Mucosa of gallbladder (tissue), 1 donor: ENCODE measurements at regions not wholly inside any gene's neighbourhood (a gene's known extent, or its start where the extent isn't known, plus 50 kb on each side); places are given as distances from the start of the nearest gene placed in this dataset.

Experiments
- DNase-seq: peaks from one replicate; pipeline ENCODE4 v3.0.0-alpha.2; 2020; ENCODE audit warnings: low spot score
- donor health status: DM: no; HTN: no; CAD: no.

DNA sequence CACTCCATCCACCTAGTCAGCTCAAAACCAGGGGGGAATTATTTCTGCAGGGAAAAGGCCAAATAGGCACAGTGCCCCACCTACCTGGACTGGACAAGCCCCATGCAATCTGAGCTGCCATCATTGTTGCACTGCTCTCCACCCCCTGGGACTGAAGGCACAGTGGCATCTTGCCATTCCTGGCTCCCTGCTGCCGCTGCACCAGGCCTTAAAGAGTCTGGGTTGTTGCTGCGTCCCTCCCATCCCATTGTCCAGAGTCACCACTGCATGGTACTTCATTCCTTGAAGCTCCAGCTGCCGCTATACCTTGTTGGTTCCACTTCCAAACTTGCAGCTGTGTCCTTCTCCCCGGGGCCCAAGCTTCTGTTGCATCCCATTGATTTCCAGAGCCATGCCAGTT, 629.7 kb downstream of the STIM2 start:
- DNase-seq: no peak

DNA sequence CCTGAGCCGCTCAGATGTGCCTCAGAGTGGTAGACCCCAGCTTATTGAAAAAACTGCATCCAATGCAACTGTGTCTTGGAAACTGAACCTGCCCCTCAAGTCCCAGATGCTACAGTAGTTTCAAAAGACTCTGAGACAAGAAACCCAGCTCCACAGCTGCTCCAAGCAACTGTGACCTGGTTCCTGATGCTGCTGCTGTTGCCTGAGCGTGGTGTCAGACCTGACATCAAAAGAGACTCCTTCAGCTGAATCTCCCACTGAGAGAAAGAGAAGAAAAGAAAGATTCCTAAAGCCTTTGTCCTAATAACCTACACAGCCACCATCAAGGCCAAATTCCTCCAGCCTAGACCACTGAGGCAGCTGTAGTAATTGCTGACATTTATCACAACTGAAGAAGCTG, 630.1 kb downstream of the STIM2 start:
- no peak for DNase-seq

DNA sequence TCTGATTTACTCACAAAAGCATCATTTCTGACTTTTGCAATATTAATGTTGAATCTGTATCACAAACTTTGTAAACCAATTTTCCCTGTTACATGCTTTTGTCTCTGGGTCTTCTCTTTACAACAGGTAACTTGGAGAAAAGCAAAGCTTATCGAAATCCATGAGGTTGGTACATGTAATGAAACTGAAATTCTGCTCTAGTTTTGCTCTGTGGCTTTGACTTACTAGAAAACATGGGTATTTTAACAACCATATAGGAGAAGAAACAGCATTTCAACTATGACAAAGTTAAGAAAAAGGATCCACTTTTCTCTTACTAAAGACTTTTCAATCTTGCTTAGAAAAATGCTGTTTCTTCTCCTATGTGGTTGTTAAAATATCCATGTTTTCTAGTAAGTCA, 645.8 kb downstream of the STIM2 start:
- DNase-seq: no peak

DNA sequence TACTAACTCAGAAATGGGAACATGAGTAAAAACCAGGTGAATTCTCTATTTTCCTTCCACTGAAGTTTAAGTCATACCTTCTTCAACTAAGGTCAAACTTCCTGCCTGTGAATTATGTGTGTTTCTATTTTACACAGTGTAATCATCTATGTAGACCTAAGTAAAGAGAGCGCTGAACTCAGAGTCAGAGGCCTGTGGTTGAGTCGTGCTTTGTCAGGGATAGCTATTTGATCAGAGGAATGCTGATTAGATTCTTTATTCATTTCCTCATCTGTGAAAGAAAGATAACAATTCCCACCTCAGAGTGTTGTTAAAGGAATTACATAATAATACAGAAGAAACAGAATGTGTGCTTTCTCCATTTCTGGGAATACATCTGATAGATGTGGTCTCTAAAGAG, 654.1 kb downstream of the STIM2 start:
- DNase-seq: no peak

DNA sequence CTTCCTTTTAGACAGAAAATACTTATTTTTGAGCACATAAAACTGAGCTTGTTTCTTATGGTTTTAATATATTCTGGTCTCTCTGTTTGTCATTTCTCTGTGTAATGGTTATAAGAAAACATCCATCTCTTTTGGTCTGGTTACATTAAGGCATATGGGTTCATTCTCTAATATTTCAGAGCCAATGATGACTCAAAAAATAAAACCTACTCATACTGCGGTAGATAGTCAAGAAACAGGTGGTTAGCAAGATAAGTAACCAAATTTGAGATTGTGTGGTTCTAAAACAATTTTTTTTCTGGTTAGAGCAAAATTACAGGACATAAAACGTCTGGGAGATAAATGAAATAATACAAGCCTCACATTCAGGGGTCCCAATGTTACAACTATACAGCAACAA, 654.5 kb downstream of the STIM2 start:
- DNase-seq: no peak

DNA sequence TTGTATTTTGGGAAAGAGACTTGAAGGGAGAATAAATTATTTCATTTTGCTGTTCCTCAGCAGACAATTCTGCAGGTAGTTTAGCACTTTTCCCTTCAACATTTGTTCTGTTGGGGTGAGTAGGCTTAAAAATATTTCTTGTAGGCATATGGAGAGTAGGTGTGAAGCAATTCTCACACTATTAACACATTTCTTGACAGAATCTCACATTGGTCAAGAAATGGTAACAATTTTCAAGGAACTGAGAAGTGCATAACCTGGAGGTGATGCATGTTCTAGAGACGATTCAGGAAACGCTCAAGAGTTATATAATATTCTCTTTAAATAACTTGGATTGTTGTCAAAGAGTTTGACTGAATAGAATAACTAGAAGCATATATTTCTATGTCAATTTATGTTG, 658.2 kb downstream of the STIM2 start:
- DNase-seq: no peak

DNA sequence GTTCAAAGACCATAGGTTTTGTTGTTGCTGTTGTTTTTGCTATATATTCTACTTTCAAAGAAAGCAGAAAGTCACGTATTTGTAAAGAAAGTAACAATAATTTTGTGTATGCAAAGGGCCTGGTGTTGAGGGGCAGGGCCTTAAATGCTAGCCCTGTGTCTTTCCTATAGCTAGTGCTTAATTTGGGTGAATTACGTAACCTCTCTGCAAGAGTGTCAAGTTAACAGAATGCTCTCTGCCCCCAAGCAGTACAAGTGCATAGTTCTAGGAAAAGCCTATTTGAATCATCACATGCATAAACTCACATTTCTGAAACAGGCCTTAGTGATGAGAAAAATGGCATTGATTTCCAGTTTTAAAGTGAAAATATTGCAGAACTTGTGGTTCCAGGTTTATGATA, 663.6 kb downstream of the STIM2 start:
- DNase-seq: no peak

DNA sequence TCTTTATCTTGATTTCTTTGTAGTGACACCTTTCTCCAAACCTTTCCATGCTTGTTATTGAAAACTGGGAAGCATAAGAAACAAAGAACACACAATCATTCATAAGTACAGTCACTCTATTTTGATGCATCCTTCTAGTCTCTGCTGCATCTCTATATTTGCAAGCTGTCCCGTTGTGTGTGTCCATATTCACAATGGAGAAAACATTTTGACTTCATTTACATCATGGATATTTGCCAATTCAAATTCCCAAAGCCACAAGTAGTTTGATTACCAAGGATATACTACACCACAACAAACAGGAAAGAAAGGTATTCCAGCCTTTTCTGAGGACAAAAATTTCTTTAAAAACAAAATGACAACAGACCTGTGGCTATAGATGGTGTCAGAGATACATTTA, 673.8 kb downstream of the STIM2 start:
- DNase-seq: no peak

DNA sequence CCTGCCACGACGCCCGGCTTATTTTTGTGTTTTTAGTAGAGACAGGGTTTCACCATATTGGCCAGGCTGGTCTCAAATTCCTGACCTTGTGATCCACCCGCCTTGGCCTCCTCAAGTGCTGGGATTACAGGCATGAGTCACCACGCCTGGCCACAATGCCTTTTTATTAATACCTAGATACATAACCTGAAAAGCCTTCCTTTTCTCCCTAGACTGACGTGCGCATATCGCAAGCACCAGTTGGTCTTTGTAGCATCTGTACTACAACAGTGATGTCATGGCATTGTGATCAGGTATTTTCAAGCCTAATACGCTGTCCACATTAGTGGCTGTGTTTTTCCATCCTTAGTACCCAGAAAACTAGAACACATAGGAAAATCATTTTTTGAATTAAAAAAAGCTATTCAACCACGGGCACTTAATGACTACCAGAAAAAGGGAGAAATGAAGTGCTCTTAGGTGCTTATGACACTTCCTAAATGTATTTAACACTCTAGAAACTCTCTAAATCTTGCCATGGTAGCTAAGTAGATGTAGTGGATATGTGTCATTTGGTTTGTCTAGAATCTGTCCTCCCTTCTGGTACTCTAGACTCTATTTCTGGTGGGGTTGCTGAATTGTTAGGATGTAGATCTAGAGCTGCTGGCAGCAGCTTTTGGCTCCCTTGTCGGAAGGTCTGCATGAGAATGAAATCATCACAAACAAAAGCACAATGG, 707.8 kb downstream of the STIM2 start:
- DNase-seq: no peak

DNA sequence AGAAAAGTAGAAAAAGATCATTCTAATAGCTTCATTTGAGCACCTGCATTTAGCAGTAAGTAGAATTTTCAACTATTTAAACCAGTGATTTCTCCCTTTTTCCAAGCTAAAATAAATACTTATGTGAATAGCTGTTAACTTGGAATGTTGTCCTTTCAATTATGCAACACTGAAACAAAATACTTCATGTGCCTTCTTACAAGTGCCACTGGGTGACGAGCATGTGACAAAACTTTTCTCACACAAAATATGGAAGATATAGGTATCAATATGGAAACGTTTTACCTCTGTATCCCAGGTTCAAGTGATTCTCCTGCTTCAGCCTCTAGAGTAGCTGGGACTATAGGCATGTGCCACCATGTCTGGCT, 708.3 kb downstream of the STIM2 start:
- DNase-seq: no peak

DNA sequence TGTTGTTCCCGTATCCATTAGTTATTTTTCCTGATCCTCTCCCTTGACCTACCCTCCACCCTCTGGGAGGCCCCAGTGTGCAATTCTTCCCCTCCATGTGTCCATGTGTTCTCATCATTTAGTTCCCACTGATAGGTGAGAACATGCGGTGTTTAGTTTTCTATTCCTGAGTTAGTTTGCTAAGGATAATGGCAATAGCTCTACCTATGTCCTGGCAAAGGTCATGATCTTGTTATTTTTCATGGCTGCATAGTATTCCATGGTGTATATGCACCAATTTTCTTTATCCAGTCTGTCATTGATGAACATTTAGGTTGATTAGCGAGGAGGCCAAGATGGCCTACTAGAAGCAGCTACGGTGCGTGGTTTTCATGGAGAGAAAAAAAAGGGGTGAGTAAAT, 714.1 kb downstream of the STIM2 start:
- no peak for DNase-seq

DNA sequence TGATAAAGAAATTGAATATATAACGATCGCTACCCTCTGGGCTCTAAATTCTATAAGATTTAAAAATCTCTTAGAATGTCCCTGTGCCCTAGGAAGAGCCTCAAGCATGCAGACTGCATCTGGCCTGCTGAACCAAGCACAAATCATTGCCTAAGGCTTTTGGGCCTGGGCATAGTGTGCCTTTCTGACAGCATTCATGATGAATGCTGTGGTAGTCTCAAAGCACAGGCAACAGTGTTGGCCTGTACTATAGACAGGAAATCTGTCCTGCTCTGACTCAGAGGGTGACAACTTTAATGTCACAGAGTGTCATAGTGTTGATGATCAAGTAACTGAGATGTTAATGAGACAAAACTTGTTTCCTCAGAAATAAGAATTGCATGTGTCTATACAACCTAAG, 717.3 kb downstream of the STIM2 start:
- no peak for DNase-seq

DNA sequence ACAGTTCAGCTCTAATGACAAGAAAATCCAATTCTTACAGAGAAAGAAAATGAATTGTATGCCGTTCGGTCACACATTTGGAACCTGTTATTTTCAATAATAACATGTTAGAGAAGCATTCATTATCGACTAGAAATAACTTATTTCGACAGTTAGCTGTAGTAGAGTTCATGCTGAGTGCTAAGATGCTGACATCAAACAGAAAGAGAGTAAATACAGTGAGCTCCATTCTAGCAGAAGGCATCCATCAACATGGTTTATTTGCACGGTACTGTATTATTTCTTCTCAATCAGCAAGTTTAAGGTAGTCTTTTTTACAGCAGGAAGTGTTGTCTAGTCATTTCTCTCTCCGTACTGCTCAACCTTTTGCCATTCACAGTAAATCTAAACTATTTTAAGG, 732.1 kb downstream of the STIM2 start:
- DNase-seq: no peak

DNA sequence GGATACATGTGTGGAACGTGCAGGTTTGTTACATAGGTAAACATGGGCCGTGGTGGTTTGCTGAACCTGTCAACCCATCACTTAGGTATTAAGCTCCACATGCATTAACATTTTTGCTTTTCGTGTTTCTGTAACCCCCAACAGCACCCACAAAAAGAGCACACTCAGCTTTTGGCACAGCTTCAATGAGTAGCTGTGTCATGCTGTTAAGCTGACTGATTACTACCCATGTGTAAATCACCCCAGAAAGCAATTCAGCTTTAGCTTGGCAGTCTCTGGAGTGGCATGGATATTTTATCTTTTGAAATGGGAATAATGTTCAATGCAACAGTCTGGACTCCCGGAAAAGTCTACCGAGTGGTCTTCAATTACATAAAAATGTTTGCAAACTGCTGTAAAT, 734.3 kb downstream of the STIM2 start:
- DNase-seq: no peak

DNA sequence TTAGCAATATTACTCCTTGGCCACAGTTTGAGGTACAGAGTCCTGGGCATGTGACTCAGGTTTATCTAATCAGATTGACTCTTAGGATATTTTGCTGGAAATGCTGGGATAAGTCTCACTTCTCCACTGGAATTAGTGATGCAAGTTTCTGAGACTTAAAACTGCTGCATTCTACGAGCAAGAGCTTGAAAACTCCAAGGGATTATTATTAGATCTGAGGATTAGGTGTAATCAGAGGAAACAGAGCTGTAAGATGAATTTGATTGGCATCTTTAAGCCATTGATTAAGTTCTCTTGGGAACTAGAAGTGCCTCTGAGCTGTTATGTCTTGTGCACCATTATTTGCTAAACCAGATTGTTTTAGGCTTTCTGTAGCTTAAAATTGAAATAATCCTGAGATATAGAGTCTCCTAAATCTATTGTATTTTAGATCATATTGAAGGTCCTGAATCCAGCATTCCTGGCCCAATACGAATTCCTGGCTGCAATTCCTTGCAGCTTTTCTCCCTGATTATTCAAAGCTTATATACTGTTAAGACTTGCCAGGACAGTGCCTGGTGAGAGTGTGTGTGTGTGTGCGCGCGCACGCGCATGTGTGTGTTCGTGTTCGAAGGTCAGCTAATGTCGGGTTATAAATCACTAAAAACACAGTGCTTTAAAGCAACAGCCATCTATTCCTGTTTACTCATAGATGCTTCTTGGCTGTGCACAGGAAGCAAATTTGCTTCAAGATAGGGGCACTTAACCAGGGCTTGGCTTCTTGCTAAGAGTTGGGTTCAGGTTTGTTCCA, 735.1 kb downstream of the STIM2 start:
- no peak for DNase-seq

DNA sequence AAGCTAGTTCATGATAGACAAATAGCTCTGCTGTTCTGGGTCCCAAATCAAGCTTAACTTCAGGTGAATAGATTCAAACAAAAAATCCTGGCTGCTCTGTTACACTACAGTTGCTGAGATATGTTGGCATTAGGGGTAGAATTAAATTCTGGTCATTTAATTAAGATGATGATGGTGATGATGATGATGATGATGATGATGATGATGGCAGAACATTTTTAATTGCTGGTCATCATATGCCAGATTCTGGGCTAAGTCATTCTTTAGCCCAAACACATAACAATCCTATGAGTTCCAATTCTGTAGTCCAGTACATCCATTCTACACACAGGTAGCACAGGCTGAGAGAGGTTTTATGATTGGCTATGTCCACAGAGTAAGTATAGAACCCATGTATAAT, 741.5 kb downstream of the STIM2 start:
- no peak for DNase-seq

DNA sequence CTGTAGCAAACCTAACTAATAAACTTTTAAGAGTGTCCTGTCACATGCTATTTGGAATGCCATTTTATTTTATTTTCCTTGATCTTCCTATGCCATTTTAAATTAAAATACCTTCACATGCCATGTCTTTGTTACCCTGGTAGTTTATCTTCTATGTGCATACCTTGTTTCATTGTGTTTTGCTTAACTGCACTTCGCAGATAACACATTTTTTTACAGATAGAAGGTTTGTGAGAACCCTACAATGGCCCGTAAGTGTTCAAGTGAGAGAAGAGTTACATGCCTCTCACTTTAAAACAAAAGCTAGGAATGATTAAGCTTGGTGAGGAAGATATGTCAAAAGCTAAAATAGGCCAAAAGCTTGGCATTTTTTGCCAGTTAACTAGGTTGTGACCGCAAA, 744.1 kb downstream of the STIM2 start:
- DNase-seq: no peak

DNA sequence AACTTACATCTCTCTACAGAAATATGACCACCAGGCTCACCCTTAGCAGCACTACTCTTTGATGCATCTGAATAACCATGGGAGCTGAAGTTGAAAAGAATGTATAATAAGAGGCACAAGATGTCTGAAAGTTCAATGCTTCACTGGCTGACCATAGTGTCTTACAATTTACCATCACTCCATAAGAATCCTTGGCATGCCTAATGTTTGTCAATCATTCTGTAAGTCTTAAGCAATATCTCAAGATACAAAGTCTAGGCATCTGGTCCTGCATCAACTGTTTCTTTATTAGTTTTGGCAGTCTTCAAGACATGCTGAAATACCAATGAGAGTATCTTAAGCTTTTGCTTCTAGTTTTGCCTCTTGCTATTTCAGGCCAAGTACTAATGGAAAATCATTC, 755.5 kb downstream of the STIM2 start:
- DNase-seq: no peak

DNA sequence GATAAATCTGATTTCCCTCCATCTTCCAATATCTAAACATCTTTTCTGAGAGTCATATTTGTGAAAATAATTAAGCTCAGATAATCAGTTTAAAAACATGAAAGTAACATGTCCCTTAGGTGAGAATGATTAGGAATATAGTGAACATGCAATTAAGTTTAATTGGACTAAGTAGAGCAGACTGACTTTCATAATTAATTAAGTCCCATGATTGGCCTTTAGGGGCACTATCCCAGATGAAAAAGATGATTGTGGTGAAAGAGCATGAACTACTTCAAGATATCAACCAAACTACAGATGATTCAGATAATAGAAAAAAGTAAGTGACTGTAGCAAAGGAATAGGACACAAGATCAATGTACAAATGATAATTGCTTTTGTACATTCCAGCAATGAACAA, 758.8 kb downstream of the STIM2 start:
- no peak for DNase-seq

DNA sequence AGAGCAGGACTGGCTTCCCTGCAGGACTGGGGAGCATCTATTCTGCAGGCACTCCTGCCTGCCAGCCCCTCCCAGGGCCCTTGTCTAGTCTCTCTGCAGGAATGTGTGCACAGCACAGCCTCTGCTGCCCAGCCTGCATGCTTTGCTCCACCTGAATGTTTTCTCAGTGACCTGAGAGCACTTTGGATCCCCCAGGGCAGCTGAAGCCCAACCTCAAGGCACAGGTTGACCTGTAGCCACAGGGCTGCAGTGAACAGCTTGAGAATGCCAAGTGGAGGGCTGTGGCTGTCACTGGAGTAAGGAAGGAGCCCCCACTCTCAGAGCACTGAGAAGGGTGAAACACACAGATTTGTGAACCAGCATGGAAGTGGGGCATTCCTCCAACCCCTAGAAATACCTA, 760.2 kb downstream of the STIM2 start:
- DNase-seq: no peak

DNA sequence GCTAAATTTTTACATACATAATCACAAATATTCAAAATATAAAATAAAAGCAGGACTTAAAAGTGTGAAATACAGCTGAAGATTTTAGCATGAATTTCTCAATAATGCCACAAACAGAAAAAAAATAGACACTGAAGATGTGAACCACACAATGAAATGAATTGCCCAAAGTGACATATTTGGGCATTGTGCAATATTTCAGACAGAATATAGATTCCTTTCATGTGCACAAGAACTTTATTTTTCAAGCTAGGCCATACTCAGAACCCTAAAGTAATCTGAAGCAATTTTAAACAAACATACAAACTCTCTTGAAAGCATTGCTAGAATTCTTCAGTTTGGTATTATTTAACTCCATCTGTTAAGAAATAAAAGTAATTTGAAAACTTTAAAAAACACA, 764.1 kb downstream of the STIM2 start:
- no peak for DNase-seq

DNA sequence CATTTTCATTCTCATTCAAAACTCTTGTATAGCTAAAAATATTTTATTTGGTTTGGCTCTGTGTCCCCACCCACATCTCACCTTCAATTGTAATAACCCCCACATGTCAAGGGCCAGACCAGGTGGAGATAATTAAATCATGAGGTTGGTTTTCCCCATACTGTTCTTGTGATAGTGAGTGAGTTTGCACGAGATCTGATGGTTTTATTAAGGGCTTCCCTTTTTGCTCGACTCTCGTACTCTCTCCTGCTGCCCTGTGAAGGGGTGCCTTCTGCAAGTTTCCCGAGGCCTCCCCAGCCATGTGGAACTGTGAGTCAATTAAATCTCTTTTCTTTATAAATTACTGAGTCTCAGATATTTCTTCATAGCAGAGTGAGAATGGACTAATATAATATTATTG, 768.0 kb downstream of the STIM2 start:
- DNase-seq: no peak

DNA sequence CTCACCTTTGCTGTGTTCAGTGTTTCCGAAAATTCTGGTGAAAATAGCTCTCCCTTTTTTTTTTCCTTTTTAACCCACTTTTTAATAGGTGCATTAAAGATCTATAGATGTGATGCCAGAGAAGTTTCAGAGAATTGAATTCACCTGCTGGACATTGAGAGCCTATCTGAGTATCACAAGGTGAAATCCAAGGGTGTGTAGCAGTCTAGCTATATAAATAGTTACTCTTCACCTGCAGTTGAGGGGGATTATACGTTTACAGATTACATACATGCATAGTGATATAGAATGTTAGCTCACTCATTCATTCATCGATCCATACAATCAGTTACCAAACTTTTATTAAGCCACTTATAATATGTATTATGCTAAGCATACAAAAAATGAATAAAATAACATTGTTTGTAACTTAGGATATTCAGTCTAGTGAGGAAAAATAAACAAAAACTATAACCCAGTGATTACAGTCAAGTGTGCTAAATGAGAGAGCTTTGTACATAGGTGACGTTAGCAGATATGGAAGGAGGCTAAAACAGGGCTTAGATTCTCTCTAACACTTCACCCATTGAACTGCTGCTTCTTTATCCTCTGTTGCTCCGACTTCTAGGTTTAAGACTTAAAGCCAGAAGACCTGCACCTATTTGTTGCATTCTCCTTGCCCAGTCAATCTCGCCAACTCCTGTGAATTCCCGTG, 769.0 kb downstream of the STIM2 start:
- DNase-seq: no peak
